ENCODE measurements at regions not wholly inside any gene's neighbourhood (a gene's known extent, or its start where the extent isn't known, plus 50 kb on each side); places are given as distances from the start of the nearest gene placed in this dataset.

DNA sequence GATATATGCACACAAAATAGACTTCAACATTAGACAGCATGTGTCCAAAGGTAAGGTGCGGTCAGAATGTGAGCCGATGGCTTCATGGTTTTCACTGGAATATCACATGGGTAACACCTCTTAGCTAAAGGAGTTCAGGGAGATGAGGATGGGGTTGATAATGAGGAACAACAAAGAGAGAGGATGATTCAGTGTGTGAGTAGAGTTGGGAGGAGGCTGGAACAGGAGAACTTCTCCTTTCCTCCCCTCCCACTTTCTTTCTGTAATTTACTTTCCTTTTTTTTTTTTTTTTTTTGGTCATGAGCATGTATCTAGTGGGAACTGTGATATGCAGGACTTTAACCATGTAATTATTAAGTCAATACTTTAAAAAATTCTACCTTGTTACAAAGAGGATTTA lies 99.4 kb downstream of the FASLG start:
- ChIA-PET RAD21 (ENCODE audit: low non-redundant PET in 1 of 2, low total read pairs in 2 of 2, uncharacterized antibody in 2 of 2, unreplicated experiment in 2 of 2) (no interaction called here), CTCF (no interaction called here), POLR2A (no interaction called here)
- Histone ChIP-seq H3K36me3 (ENCODE audit: control insufficient read depth in 1 of 2, insufficient read depth in 2 of 2, low read length in 2 of 2) (no peaks in the 10 kb centered on the region), H3K4me1 (ENCODE audit: control insufficient read depth in 1 of 2, insufficient read depth in 2 of 2, low read length in 2 of 2) (peaks cover 9 to 14% of the 10 kb centered on the region in 2 experiments), H3K9me2 (ENCODE audit: insufficient read depth) (no peaks in the 10 kb centered on the region), H4K20me1 (ENCODE audit: insufficient read depth) (no peaks in the 10 kb centered on the region), H3K27me3 (ENCODE audit: insufficient read depth, low read length) (no peaks in the 10 kb centered on the region), H3K4me3 (replicated peaks in 1 of 2; ENCODE audit: low read depth in 1 of 2, low read length in 2 of 2) (no peak overlapping the region), H3K9me3 (ENCODE audit: control insufficient read depth in 1 of 2, insufficient read depth in 1 of 2, low read depth in 1 of 2, low read length in 2 of 2) (no peaks in the 10 kb centered on the region), H3K4me2 (ENCODE audit: low read length) (no peak overlapping the region), H3K9ac (ENCODE audit: low read length) (no peak overlapping the region), H2AFZ (ENCODE audit: low read depth, low read length, poor library complexity, severe bottlenecking) (no peak overlapping the region), H3K27ac (ENCODE audit: low read depth, low read length) (no peak overlapping the region), H3K79me2 (ENCODE audit: insufficient read depth, low read length) (no peaks in the 10 kb centered on the region)
- TF ChIP-seq ELF1 (IDR thresholded peaks at IDR 0.05; ENCODE audit: borderline replicate concordance, low read depth) (no peak), CEBPB (IDR thresholded peaks at IDR 0.05; ENCODE audit: low read depth) (no peak), POLR2AphosphoS5 (IDR thresholded peaks at IDR 0.05; ENCODE audit: low read depth, low read length) (no peak), EZH2 (IDR thresholded peaks at IDR 0.05) (no peak), POLR2A (IDR thresholded peaks at IDR 0.05; ENCODE audit: borderline replicate concordance, extremely low read depth, insufficient read depth, insufficient read length) (no peak), EZH2phosphoT487 (IDR thresholded peaks at IDR 0.05; ENCODE audit: borderline replicate concordance) (no peak), SRF (IDR thresholded peaks at IDR 0.05; ENCODE audit: low read depth) (no peak), SP1 (IDR thresholded peaks at IDR 0.05; ENCODE audit: low read depth) (no peak), FOSL1 (IDR thresholded peaks at IDR 0.05; ENCODE audit: low read depth) (no peak), RAD21 (IDR thresholded peaks at IDR 0.05; ENCODE audit: low read depth) (no peak)
- TF ChIP-seq, protein P1, sequence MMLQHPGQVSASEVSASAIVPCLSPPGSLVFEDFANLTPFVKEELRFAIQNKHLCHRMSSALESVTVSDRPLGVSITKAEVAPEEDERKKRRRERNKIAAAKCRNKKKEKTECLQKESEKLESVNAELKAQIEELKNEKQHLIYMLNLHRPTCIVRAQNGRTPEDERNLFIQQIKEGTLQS (IDR thresholded peaks at IDR 0.05), result no peak
- TF ChIP-seq, protein P2, sequence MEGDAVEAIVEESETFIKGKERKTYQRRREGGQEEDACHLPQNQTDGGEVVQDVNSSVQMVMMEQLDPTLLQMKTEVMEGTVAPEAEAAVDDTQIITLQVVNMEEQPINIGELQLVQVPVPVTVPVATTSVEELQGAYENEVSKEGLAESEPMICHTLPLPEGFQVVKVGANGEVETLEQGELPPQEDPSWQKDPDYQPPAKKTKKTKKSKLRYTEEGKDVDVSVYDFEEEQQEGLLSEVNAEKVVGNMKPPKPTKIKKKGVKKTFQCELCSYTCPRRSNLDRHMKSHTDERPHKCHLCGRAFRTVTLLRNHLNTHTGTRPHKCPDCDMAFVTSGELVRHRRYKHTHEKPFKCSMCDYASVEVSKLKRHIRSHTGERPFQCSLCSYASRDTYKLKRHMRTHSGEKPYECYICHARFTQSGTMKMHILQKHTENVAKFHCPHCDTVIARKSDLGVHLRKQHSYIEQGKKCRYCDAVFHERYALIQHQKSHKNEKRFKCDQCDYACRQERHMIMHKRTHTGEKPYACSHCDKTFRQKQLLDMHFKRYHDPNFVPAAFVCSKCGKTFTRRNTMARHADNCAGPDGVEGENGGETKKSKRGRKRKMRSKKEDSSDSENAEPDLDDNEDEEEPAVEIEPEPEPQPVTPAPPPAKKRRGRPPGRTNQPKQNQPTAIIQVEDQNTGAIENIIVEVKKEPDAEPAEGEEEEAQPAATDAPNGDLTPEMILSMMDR (IDR thresholded peaks at IDR 0.05 in 2 of 3, conservative IDR thresholded peaks at IDR 0.05 in 1 of 3; ENCODE audit: borderline replicate concordance in 1 of 3, insufficient read depth in 1 of 3, low read depth in 2 of 3, low read length in 2 of 3), result no peak
- TF ChIP-seq, protein P3, sequence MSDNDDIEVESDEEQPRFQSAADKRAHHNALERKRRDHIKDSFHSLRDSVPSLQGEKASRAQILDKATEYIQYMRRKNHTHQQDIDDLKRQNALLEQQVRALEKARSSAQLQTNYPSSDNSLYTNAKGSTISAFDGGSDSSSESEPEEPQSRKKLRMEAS (IDR thresholded peaks at IDR 0.05), result no peak
- DNase-seq (ENCODE audit: low read depth, low spot score) (no peak), ATAC-seq (no peak)
- no TSS peak for BruUV-seq (replicated peaks)
- intact Hi-C loops (cut with micrococcal nuclease), result no loop called here
